ENCODE measurements at regions not wholly inside any gene's neighbourhood (a gene's known extent, or its start where the extent isn't known, plus 50 kb on each side); places are given as distances from the start of the nearest gene placed in this dataset.

DNA sequence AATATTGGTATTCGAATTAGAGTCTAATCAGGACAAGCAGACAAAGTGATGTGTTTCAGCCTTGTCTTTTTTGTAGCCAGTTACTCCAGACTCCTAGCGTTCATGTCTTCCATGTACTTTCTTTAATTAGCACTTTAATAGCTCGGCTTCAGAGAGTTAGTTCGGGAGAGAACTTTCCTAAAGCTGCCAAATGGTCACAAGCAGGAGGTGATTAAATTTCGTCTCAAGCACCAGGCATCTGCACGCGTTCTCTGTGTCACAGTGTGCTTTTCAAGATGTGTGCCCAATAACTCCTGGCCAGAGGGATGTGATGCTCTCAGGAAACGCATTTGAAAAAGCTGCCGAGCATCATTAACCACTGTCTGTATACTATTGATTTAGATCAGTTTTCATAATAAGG, 790.8 kb downstream of the SOCS6 start:
- no peak for DNase-seq (ENCODE audit: low spot score)
- no peaks in the 10 kb centered on the region for H3F3A ChIP-seq (ENCODE audit: low read depth)
- peaks cover 2% of the 10 kb centered on the region for H3K27me3 Mint-ChIP-seq (ENCODE audit: insufficient read depth, low read depth)
- H3K27me3 ChIP-seq = no peaks in the 10 kb centered on the region
- no peak overlapping the region for H3K4me3 ChIP-seq
- no peak for TF ChIP-seq EZH2phosphoT487 (IDR thresholded peaks at IDR 0.05)
- no peak for TF ChIP-seq EZH2 (IDR thresholded peaks at IDR 0.05)
- TF ChIP-seq, protein P1, sequence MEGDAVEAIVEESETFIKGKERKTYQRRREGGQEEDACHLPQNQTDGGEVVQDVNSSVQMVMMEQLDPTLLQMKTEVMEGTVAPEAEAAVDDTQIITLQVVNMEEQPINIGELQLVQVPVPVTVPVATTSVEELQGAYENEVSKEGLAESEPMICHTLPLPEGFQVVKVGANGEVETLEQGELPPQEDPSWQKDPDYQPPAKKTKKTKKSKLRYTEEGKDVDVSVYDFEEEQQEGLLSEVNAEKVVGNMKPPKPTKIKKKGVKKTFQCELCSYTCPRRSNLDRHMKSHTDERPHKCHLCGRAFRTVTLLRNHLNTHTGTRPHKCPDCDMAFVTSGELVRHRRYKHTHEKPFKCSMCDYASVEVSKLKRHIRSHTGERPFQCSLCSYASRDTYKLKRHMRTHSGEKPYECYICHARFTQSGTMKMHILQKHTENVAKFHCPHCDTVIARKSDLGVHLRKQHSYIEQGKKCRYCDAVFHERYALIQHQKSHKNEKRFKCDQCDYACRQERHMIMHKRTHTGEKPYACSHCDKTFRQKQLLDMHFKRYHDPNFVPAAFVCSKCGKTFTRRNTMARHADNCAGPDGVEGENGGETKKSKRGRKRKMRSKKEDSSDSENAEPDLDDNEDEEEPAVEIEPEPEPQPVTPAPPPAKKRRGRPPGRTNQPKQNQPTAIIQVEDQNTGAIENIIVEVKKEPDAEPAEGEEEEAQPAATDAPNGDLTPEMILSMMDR (IDR thresholded peaks at IDR 0.05) = no peak
- H3K4me1 Mint-ChIP-seq = no peaks in the 10 kb centered on the region
- no peaks in the 10 kb centered on the region for H3K36me3 Mint-ChIP-seq
- H3K9me3 Mint-ChIP-seq = no peaks in the 10 kb centered on the region
- no peaks in the 10 kb centered on the region for H3K4me1 ChIP-seq
- H3K36me3 ChIP-seq = no peaks in the 10 kb centered on the region
- no peak overlapping the region for H3K27ac Mint-ChIP-seq
- H3K4me2 ChIP-seq = no peak overlapping the region
- no peak overlapping the region for H2AFZ ChIP-seq (replicated peaks)
- H3K4me3 Mint-ChIP-seq = no peak overlapping the region
- no peak overlapping the region for H3K27ac ChIP-seq
- H4K20me1 ChIP-seq (ENCODE audit: low read depth) = no peaks in the 10 kb centered on the region
- H3K9me3 ChIP-seq (ENCODE audit: low read depth) = no peaks in the 10 kb centered on the region
- no peak overlapping the region for H3K9ac ChIP-seq
- H3K79me2 ChIP-seq (ENCODE audit: low read depth) = no peaks in the 10 kb centered on the region

DNA sequence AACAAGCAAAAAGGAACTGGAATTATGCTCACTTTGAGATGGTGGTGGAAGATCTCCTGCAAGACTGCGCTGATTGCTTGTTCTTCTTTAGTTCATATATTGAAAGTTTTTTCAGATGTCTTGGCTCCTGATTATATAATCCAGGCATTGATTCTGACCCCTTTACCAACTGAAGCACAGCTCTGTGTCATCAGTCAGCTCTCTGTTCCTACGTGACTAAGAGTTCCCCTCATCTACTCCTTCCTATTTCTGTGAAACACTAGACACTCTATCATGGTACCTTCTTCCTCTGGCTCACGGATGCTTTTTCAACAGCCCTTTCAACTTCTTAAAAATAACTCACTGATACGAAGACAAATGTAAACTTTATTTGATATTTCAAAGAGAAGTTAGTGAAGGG, 788.6 kb downstream of the SOCS6 start:
- H3K27ac Mint-ChIP-seq = no peak overlapping the region
- no peaks in the 10 kb centered on the region for H3K9me3 ChIP-seq (ENCODE audit: low read depth)
- no peak overlapping the region for H3K4me3 Mint-ChIP-seq
- no peaks in the 10 kb centered on the region for H3K36me3 ChIP-seq
- H3K27ac ChIP-seq = no peak overlapping the region
- DNase-seq (ENCODE audit: low spot score) = no peak
- H3K27me3 Mint-ChIP-seq (ENCODE audit: insufficient read depth, low read depth) = peaks cover 2% of the 10 kb centered on the region
- H3K27me3 ChIP-seq = no peaks in the 10 kb centered on the region
- no peaks in the 10 kb centered on the region for H3K9me3 Mint-ChIP-seq
- no peak for TF ChIP-seq EZH2 (IDR thresholded peaks at IDR 0.05)
- TF ChIP-seq EZH2phosphoT487 (IDR thresholded peaks at IDR 0.05) = no peak
- TF ChIP-seq, protein P1 (IDR thresholded peaks at IDR 0.05) = no peak
- no peaks in the 10 kb centered on the region for H3K36me3 Mint-ChIP-seq
- no peaks in the 10 kb centered on the region for H3F3A ChIP-seq (ENCODE audit: low read depth)
- no peak overlapping the region for H3K4me2 ChIP-seq
- no peaks in the 10 kb centered on the region for H3K4me1 Mint-ChIP-seq
- no peaks in the 10 kb centered on the region for H3K79me2 ChIP-seq (ENCODE audit: low read depth)
- H2AFZ ChIP-seq (replicated peaks) = no peak overlapping the region
- no peak overlapping the region for H3K4me3 ChIP-seq
- H3K4me1 ChIP-seq = no peaks in the 10 kb centered on the region
- no peaks in the 10 kb centered on the region for H4K20me1 ChIP-seq (ENCODE audit: low read depth)
- H3K9ac ChIP-seq = no peak overlapping the region

DNA sequence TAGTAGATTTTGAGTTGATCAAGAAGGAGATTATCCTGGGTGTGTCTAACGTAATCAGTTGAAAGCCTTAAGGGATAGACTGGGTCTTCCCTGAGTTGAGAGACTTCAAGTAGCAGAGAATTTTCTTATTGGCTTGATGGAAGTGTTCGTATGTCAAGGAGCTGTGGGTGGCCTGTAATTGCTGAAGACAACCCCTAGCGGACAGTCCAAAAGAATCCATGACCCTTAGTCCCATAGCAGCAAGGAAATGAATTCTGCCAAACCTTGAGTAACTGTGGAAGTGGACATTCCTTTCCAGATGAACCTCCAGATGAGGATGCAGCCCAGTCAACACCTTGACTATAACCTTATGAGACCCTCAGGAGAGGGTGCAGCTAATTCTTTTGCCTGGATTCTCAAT, 786.3 kb downstream of the SOCS6 start:
- Mint-ChIP-seq H3K4me1 (no peaks in the 10 kb centered on the region), H3K27ac (no peak overlapping the region), H3K36me3 (no peaks in the 10 kb centered on the region), H3K4me3 (no peak overlapping the region), H3K9me3 (no peaks in the 10 kb centered on the region), H3K27me3 (ENCODE audit: insufficient read depth, low read depth) (peaks cover 2% of the 10 kb centered on the region)
- Histone ChIP-seq H3K4me2 (no peak overlapping the region), H3K36me3 (no peaks in the 10 kb centered on the region), H3K27me3 (no peaks in the 10 kb centered on the region), H3K9me3 (ENCODE audit: low read depth) (no peaks in the 10 kb centered on the region), H3K27ac (no peak overlapping the region), H4K20me1 (ENCODE audit: low read depth) (no peaks in the 10 kb centered on the region), H3K4me1 (no peaks in the 10 kb centered on the region), H2AFZ (replicated peaks) (no peak overlapping the region), H3K79me2 (ENCODE audit: low read depth) (no peaks in the 10 kb centered on the region), H3K9ac (no peak overlapping the region), H3K4me3 (no peak overlapping the region), H3F3A (ENCODE audit: low read depth) (no peaks in the 10 kb centered on the region)
- no peak for DNase-seq (ENCODE audit: low spot score)
- TF ChIP-seq, protein P1 (IDR thresholded peaks at IDR 0.05) = no peak
- TF ChIP-seq EZH2phosphoT487 (IDR thresholded peaks at IDR 0.05) (no peak), EZH2 (IDR thresholded peaks at IDR 0.05) (no peak)

DNA sequence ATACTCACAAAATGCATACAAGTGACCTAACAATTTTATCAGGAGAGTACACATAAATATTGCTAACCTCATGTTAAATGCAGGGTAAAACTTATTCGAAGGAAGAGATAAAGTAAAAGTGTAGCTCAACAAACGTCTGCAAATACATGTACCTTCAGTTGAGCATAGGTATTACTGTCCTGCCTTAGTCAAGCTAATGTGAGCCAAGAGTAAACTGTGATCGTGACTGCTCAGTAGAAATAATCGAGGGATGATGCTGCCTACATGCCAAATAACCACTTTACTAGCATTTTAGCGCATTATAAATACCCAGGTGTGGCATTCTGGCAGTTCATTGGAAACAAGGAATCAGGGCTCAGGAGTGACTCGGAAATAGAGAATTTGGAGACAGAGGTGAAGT, 779.5 kb downstream of the SOCS6 start:
- Mint-ChIP-seq H3K27ac (no peak overlapping the region), H3K36me3 (no peaks in the 10 kb centered on the region), H3K4me3 (no peak overlapping the region), H3K27me3 (ENCODE audit: insufficient read depth, low read depth) (no peaks in the 10 kb centered on the region), H3K4me1 (no peaks in the 10 kb centered on the region), H3K9me3 (no peaks in the 10 kb centered on the region)
- Histone ChIP-seq H3K4me2 (no peak overlapping the region), H3K4me1 (no peaks in the 10 kb centered on the region), H3K27me3 (no peaks in the 10 kb centered on the region), H3K9me3 (ENCODE audit: low read depth) (no peaks in the 10 kb centered on the region), H3K4me3 (no peak overlapping the region), H4K20me1 (ENCODE audit: low read depth) (no peaks in the 10 kb centered on the region), H3K79me2 (ENCODE audit: low read depth) (no peaks in the 10 kb centered on the region), H2AFZ (replicated peaks) (no peak overlapping the region), H3K36me3 (no peaks in the 10 kb centered on the region), H3K9ac (no peak overlapping the region), H3K27ac (no peak overlapping the region), H3F3A (ENCODE audit: low read depth) (no peaks in the 10 kb centered on the region)
- no peak for DNase-seq (ENCODE audit: low spot score)
- TF ChIP-seq, protein P1 (IDR thresholded peaks at IDR 0.05) = no peak
- TF ChIP-seq EZH2 (IDR thresholded peaks at IDR 0.05) (no peak), EZH2phosphoT487 (IDR thresholded peaks at IDR 0.05) (no peak)
